ENCODE measurements at regions not wholly inside any gene's neighbourhood (a gene's known extent, or its start where the extent isn't known, plus 50 kb on each side); places are given as distances from the start of the nearest gene placed in this dataset.
A peak's percentile ranks its signal among the peaks of the same experiment; 100 is the strongest.

GRCh38 chr11:33557201-33557600 lies 143.4 kb downstream of the C11orf91 start:
- no peak for DNase-seq (ENCODE audit: low read depth)

DNA sequence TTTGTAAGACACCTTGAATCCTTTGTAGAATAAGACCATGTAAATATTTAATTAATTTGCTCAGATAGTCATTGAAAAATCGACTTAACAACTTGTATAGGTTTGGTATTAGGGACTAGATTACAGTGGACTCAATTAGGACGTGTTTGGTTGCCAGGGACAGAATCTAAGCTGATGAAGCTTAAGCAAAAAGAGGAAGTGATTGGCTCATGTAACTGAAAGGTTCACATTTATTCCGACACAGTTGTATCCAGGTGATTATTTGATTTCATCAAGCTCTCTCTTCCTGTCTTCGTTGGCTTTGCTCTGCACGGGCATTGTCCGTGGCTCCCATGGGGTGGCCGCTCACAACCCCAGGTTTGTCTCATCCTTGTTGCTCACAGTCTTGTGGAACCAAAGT lies 146.4 kb downstream of the C11orf91 start:
- no peak for DNase-seq (ENCODE audit: low read depth)

DNA sequence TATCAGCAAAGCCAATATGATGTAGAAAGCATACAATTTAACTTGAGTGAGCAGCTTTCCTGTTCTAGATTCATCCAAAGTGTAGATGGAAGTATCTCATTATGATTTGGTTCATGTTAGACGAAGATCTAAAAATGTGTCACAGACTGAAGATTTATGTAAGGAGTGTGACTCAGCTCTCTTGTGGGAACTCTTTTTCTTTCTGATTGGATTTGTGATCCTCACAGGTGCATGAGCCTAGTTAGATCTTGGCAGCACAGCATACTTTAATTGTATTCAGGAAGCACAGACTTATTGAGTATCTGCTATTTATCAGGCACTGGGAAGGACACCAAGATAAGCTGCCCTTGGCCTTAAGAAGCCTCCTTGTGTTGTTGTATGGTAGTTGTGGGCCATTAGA lies 147.1 kb downstream of the C11orf91 start:
- no peak for DNase-seq (ENCODE audit: low read depth)

DNA sequence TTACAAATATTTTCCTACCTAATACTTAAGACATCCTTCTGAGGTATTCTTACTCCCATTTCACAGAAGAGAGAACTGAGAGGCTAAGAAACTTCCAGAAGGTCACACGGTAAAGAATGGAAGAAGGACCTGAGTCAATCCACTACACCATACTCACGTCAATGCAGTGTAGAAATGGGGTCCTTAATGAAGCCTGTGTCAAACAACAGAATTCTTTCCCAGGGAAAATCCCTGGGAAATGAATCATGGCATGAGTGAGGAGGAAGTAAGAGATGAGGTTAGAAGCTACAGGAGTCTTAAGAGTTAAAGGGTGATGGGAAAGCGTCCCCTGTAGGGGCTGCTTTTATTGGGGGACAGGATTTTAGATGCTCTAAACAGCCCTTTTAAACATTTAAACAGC lies 147.9 kb downstream of the C11orf91 start:
- DNase-seq (ENCODE audit: low read depth): no peak

DNA sequence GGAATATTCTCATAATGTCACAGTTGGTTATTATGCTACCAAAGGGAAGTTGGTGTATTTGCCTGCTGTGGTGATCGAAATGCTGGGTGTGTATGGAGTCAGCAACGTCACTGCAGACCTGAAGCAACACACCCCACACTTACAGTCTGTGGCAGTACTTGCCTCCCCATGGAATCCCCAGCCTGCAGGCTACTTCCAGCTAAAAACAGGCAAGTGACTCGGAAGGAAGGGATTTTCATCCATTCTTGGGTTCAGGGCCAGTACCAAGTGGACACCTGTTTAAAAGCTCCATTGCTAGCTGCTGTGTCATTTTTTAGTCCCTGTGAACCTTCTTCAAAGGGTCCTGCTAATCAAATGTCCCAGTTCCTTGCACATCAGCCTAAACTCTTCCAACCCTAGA lies 149.6 kb downstream of the C11orf91 start:
- no peak for DNase-seq (ENCODE audit: low read depth)

- no peak for DNase-seq (ENCODE audit: low read depth)
Observed at GRCh38 chr11:33549483-33549882, 151.1 kb downstream of the C11orf91 start.

DNA sequence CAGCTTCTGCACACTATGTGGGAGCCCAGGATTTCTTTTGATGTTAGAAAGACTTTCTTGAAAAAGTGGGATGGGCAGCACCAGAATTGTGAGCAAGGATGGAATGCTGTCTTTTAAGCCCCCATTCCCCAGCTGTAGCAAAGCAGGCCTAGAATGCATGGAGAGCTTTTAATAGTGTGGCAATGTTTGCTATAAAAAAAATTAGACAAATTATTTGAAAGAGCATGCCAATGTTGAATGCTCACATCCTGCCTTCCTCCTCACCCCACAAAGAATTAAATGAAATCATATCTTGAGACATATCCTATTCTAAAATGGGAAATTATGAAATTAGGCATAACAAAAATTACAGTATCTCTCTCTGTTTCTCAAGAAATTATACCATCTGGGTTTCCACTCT lies 154.7 kb downstream of the C11orf91 start:
- no peak for DNase-seq (ENCODE audit: low read depth)

GRCh38 chr11:33544593-33545373 lies 155.8 kb downstream of the C11orf91 start:
- DNase-seq (ENCODE audit: low read depth): no peak

DNA sequence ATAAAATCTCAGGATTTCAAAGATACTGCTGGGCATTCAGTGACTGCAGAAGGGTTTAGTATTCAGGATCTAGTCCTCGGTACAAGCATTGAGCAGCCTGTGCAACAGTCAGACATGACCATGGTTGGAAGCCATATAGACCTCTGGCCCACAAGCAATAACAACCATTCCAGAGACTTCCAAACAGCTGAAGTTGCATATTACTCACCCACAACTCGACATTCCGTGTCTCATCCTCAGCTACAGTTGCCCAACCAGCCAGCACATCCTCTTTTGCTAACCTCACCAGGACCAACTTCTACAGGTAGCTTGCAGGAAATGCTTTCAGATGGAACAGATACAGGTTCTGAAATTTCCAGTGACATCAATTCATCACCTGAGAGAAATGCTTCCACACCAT lies 156.8 kb downstream of the C11orf91 start:
- DNase-seq (ENCODE audit: low read depth): no peak

- no peak for DNase-seq (ENCODE audit: low read depth)
Observed at GRCh38 chr11:33542921-33543320, 157.7 kb downstream of the C11orf91 start.

- DNase-seq (ENCODE audit: low read depth): no peak
Observed at GRCh38 chr11:33540946-33541915, 159.4 kb downstream of the C11orf91 start.

- no peak for DNase-seq (ENCODE audit: low read depth)
Observed at GRCh38 chr11:33540427-33540826, 160.2 kb downstream of the C11orf91 start.

GRCh38 chr11:33539751-33540150 lies 160.9 kb downstream of the C11orf91 start:
- DNase-seq (ENCODE audit: low read depth): peak; percentile 43

- DNase-seq (ENCODE audit: low read depth): no peak
Observed at GRCh38 chr11:33538726-33539125, 161.9 kb downstream of the C11orf91 start.

- DNase-seq (ENCODE audit: low read depth): no peak
Observed at GRCh38 chr11:33536178-33536577, 164.4 kb downstream of the C11orf91 start.

- DNase-seq (ENCODE audit: low read depth): no peak
Observed at GRCh38 chr11:33534575-33534974, 166.1 kb downstream of the C11orf91 start.

DNA sequence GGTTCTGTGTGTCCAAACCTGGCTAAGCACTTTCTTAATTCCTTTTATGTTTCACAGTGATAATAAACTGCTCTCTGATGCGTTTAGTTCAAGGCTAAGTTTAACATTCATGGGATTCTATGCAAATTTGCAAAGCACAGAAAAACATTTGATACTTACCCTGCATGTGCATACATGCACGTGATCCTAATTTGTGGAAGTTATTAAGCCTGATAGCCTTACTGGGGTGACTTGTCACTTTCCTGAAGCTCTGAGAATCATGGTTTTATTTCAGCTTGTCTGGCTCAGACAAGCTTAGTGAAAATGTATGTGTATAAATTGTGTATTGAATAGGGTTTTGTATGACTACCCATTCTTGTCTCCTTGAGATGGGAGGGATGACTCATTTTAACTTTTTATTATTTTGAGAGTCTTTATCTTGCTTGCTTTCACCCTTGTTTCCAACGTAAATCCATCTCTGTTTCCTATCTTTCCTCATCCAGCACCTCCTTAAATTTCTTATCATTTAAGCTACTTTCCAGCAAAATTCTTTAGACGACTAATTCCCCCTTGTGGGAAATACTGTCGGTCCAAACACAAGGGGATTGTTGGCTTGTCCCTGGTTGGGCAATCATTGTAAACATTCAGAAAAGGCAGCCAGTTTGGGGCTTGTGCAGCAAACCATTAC lies 167.1 kb downstream of the C11orf91 start:
- no peak for DNase-seq (ENCODE audit: low read depth)

DNA sequence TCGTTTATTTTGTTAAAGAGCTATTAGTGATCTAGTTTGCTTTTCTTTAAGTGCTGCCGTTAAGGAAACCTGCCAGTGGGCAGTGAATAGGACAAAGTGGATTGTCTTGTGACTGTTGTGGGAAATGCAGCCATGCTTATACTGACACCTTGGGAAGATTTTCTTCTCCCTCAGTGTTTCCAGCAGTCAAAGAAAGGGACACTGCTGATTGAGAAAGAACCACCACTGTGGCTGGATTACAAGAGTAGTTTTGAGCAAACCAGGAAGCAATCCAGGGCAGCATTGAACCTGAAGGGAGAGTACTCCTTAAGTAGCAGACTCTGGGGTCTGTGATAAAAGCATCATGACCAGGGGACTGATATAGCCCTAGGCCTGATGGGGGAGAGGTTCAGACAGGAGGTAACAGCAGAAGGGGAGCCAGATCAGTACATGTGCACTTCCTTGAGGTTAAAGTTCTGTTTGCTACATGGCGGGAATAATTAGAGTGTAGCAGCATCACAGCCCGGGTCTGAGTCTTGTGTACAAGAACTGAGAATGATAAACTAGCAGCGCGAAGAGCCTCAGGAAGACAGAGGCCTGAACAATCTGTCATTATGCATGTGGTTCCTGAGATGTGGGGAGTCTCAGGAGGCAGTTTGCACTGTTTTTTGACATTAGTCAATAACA lies 167.8 kb downstream of the C11orf91 start:
- no peak for DNase-seq (ENCODE audit: low read depth)

DNA sequence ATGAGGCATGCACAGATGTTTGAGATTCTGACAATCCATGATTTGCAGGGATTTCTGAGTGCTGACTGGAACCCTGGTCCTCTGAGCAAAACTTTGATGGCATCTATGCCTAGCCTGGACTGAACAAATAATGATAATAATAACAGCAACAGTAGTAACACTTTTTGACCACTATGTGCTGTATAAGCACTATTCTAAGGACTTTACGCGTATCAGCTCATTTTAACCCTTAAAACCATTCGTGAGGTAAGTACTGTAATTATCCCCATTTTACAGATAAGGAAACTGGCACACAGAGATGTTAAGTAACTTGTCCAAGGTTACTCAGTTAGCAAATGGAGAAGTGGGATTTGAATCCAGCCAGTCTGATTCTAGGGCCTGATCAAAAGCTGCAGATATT lies 168.4 kb downstream of the C11orf91 start:
- no peak for DNase-seq (ENCODE audit: low read depth)

DNA sequence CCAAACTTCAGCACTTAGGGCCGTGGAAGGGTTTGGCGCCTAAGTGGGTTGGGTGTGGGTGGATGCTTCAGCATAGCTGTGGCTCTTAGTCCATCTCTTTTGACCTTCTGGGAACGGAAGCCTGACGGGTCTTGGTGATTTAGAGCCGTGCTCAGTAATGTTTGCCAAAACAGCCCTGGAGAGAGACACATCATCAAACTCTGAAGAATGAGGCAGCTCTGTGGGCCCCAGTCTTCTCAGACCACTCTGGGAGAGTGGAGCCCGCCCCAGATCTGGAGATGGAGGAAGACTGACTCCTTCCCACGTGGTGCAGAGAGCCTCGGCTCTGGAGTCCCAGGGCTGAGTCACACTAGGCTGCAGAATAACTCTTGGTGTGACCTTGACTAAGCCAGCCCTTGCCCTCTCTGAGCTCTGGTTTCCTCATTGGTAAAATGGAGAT lies 168.9 kb downstream of the C11orf91 start:
- peak; percentile 98 for DNase-seq (ENCODE audit: low read depth)

DNA sequence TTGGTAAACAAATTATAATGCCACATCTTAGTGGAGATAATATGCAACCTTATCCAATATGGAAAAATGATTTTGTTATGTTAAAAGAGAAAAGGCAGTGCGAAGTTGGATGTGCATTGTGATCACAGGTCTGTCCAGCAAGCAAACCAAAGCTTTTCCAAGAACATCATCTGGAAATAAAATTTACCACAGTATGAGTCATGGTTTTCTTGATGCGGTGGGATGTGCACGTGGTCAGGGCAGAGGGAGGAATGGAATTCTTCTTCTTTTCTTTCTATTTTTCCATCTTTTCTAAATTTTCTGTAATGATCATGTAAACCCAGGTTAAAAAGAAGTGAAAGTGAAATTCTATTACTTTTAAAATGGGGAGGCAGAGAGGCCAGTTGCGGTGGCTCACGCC lies 169.8 kb downstream of the C11orf91 start:
- DNase-seq (ENCODE audit: low read depth): peak; percentile 75

DNA sequence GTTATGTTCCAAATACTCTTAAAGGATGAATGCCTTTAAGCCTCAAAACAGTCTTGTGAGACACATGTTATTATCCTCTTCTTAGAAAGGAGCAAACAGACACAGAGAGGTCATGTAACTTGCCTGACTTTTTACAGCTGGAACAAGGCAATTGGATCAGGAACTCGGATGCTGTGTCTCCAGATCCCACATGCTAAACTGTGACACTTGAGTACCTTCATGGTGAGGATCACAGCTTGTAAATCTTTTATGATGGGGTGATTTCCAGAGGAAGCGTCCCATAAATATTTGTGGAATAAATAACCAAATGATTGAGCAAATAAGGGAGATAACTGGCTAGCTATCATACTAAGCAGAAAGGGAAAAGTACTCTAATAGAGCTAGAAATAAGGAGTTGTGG lies 171.2 kb downstream of the C11orf91 start:
- DNase-seq (ENCODE audit: low read depth): no peak

Measured in stromal cell of bone marrow (primary cell).